Sigmoid colon (tissue), 4 donors: ENCODE measurements at regions not wholly inside any gene's neighbourhood (a gene's known extent, or its start where the extent isn't known, plus 50 kb on each side); places are given as distances from the start of the nearest gene placed in this dataset.

Experiments
- CTCF ChIP-seq, 4 experiments: fragments of 450-650 bp in 3 of 4; fragments of 200-600 bp in 1 of 4; IDR thresholded peaks; one replicate each; pipeline ENCODE4 v1.5.1; 2016 to 2019; ENCODE audit warnings: antibody characterized with exemption in 4 of 4, mild to moderate bottlenecking in 3 of 4, moderate library complexity in 2 of 4
- POLR2AphosphoS5 ChIP-seq, 4 donors: sonication (generic); formaldehyde crosslinking; IDR thresholded peaks; one replicate each; pipeline ENCODE4 v1.6.1; 2017; ENCODE audit warnings: antibody characterized with exemption in 4 of 4

GRCh38 chr2:129922571-129923264 is 56.7 kb upstream of the RAB6C start:
- TF ChIP-seq CTCF (IDR thresholded peaks at IDR 0.05) (no peak), POLR2AphosphoS5 (IDR thresholded peaks at IDR 0.05) (no peak)
